ENCODE measurements at regions not wholly inside any gene's neighbourhood (a gene's known extent, or its start where the extent isn't known, plus 50 kb on each side); places are given as distances from the start of the nearest gene placed in this dataset.
"Not testable (repeated sequence)": the region's sequence is repeated elsewhere in the genome, so short reads cannot be mapped to it uniquely, and the experiment has no call there.

- no peak for DNase-seq (ENCODE audit: unreplicated experiment)
- intact Hi-C loops (cut with micrococcal nuclease) = no loop called here
- ChIA-PET POLR2A (no interaction called here), CTCF (no interaction called here)
- no peaks in the 10 kb centered on the region for H3K4me1 Mint-ChIP-seq (ENCODE audit: insufficient read depth, unreplicated experiment)
- TF ChIP-seq, protein P1, sequence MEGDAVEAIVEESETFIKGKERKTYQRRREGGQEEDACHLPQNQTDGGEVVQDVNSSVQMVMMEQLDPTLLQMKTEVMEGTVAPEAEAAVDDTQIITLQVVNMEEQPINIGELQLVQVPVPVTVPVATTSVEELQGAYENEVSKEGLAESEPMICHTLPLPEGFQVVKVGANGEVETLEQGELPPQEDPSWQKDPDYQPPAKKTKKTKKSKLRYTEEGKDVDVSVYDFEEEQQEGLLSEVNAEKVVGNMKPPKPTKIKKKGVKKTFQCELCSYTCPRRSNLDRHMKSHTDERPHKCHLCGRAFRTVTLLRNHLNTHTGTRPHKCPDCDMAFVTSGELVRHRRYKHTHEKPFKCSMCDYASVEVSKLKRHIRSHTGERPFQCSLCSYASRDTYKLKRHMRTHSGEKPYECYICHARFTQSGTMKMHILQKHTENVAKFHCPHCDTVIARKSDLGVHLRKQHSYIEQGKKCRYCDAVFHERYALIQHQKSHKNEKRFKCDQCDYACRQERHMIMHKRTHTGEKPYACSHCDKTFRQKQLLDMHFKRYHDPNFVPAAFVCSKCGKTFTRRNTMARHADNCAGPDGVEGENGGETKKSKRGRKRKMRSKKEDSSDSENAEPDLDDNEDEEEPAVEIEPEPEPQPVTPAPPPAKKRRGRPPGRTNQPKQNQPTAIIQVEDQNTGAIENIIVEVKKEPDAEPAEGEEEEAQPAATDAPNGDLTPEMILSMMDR (IDR thresholded peaks at IDR 0.05; ENCODE audit: unreplicated experiment) = no peak
- BruUV-seq (replicated peaks) = no TSS peak
- no peak overlapping the region for H3K4me3 Mint-ChIP-seq (ENCODE audit: unreplicated experiment)
- H3K9me3 Mint-ChIP-seq (ENCODE audit: unreplicated experiment) = no peaks in the 10 kb centered on the region
- no peaks in the 10 kb centered on the region for H3K27me3 Mint-ChIP-seq (ENCODE audit: insufficient read depth, unreplicated experiment)
- no peaks in the 10 kb centered on the region for H3K36me3 Mint-ChIP-seq (ENCODE audit: insufficient read depth, unreplicated experiment)
- no peak overlapping the region for H3K27ac Mint-ChIP-seq (ENCODE audit: low read depth, unreplicated experiment)
These were observed 125.0 kb upstream of the NPY start for GRCh38 chr7:24158975-24159374.

GRCh38 chr7:24164401-24164800 lies 119.6 kb upstream of the NPY start:
- Mint-ChIP-seq H3K4me1 (ENCODE audit: insufficient read depth, unreplicated experiment) (no peaks in the 10 kb centered on the region), H3K27me3 (ENCODE audit: insufficient read depth, unreplicated experiment) (no peaks in the 10 kb centered on the region), H3K27ac (ENCODE audit: low read depth, unreplicated experiment) (no peak overlapping the region), H3K9me3 (ENCODE audit: unreplicated experiment) (no peaks in the 10 kb centered on the region), H3K4me3 (ENCODE audit: unreplicated experiment) (no peak overlapping the region), H3K36me3 (ENCODE audit: insufficient read depth, unreplicated experiment) (no peaks in the 10 kb centered on the region)
- POLR2A ChIA-PET = no interaction called here
- intact Hi-C loops (cut with micrococcal nuclease) = no loop called here
- no peak for DNase-seq (ENCODE audit: unreplicated experiment)
- TF ChIP-seq, protein P1 (IDR thresholded peaks at IDR 0.05; ENCODE audit: unreplicated experiment) = no peak
- CTCF ChIA-PET = no interaction called here
- no TSS peak for BruUV-seq (replicated peaks)

- Mint-ChIP-seq H3K4me1 (ENCODE audit: insufficient read depth, unreplicated experiment) (no peaks in the 10 kb centered on the region), H3K27ac (ENCODE audit: low read depth, unreplicated experiment) (no peak overlapping the region), H3K27me3 (ENCODE audit: insufficient read depth, unreplicated experiment) (no peaks in the 10 kb centered on the region), H3K36me3 (ENCODE audit: insufficient read depth, unreplicated experiment) (no peaks in the 10 kb centered on the region), H3K9me3 (ENCODE audit: unreplicated experiment) (no peaks in the 10 kb centered on the region), H3K4me3 (ENCODE audit: unreplicated experiment) (no peak overlapping the region)
- TF ChIP-seq, protein P1 (IDR thresholded peaks at IDR 0.05; ENCODE audit: unreplicated experiment) = no peak
- intact Hi-C loops (cut with micrococcal nuclease) = no loop called here
- DNase-seq (ENCODE audit: unreplicated experiment) = no peak
- POLR2A ChIA-PET = no interaction called here
- CTCF ChIA-PET = no interaction called here
- BruUV-seq (replicated peaks) = no TSS peak
These were observed 114.8 kb upstream of the NPY start for GRCh38 chr7:24169077-24169624.

- DNase-seq (ENCODE audit: unreplicated experiment); POLR2A ChIA-PET; BruUV-seq (replicated peaks); H3K9me3 Mint-ChIP-seq (ENCODE audit: unreplicated experiment); H3K4me3 Mint-ChIP-seq (ENCODE audit: unreplicated experiment); CTCF ChIA-PET; H3K27ac Mint-ChIP-seq (ENCODE audit: low read depth, unreplicated experiment); H3K27me3 Mint-ChIP-seq (ENCODE audit: insufficient read depth, unreplicated experiment); H3K4me1 Mint-ChIP-seq (ENCODE audit: insufficient read depth, unreplicated experiment); H3K36me3 Mint-ChIP-seq (ENCODE audit: insufficient read depth, unreplicated experiment); intact Hi-C loops (cut with micrococcal nuclease): not testable (repeated sequence)
These were observed 112.0 kb upstream of the NPY start for GRCh38 chr7:24171951-24172350.

DNA sequence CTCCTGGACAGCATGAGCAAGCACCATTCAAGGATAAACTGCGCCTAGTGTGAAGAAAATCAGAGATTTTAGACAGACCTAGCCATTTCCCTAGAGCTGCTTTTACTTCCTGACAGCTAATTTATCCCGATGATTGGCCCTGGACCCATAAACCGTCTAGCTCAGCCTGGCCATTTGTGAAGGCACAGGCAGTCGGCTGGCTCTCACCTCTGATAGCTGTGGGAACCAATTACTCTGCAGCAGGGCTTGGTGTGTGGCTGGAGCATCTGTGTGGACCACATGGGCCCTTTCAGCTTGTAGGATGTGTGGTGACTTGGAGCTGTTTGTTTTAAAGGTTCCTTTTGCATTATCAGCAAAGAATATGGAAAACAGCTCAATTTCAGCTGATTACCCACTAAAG lies 111.1 kb upstream of the NPY start:
- Mint-ChIP-seq H3K27ac (ENCODE audit: low read depth, unreplicated experiment) (no peak overlapping the region), H3K27me3 (ENCODE audit: insufficient read depth, unreplicated experiment) (no peaks in the 10 kb centered on the region), H3K9me3 (ENCODE audit: unreplicated experiment) (no peaks in the 10 kb centered on the region), H3K4me3 (ENCODE audit: unreplicated experiment) (no peak overlapping the region), H3K4me1 (ENCODE audit: insufficient read depth, unreplicated experiment) (no peaks in the 10 kb centered on the region), H3K36me3 (ENCODE audit: insufficient read depth, unreplicated experiment) (no peaks in the 10 kb centered on the region)
- no peak for DNase-seq (ENCODE audit: unreplicated experiment)
- ChIA-PET CTCF (no interaction called here), POLR2A (interaction anchor here (0.8 kb wide), 1 partner anchor 16 kb away, joined by 3 read pairs; no protein-coding TSS in a partner anchor)
- TF ChIP-seq, protein P1 (IDR thresholded peaks at IDR 0.05; ENCODE audit: unreplicated experiment) = no peak
- intact Hi-C loops (cut with micrococcal nuclease) = no loop called here
- BruUV-seq (replicated peaks) = no TSS peak
